GM12891 (cell line): ENCODE measurements at regions not wholly inside any gene's neighbourhood (a gene's known extent, or its start where the extent isn't known, plus 50 kb on each side); places are given as distances from the start of the nearest gene placed in this dataset.

Experiments used
- PAX5 ChIP-seq: IDR thresholded peaks from 2 replicates; pipeline ENCODE4 v1.6.1; 2011; ENCODE audit warnings: low read length, moderate library complexity, mild to moderate bottlenecking; ENCODE audit not compliant: insufficient read depth, severe bottlenecking
- POLR2A ChIP-seq: IDR thresholded peaks from 2 replicates; pipeline ENCODE4 v1.6.1; 2011; ENCODE audit warnings: low read depth, low read length, control low read depth
- POLR2AphosphoS5 ChIP-seq: IDR thresholded peaks from 2 replicates; pipeline ENCODE4 v1.6.1; 2011; ENCODE audit warnings: low read depth, low read length, control low read depth

- TF ChIP-seq POLR2A, result no peak
- no peak for TF ChIP-seq PAX5
- TF ChIP-seq POLR2AphosphoS5, result no peak
Measured at GRCh38 chr18:41071826-41072225, 883.2 kb upstream of the PIK3C3 start.
